Testis (tissue), 2 donors: ENCODE measurements at regions not wholly inside any gene's neighbourhood (a gene's known extent, or its start where the extent isn't known, plus 50 kb on each side); places are given as distances from the start of the nearest gene placed in this dataset.

Source experiments
- DNase-seq: peaks from one replicate; pipeline ENCODE4 v3.0.0-alpha.2; 2019
- H3K27ac ChIP-seq, 2 donors: fragments of 200-600 bp; sonication (generic); one replicate each; pipeline ENCODE4 v1.5.1; 2019
- H3K27me3 ChIP-seq: fragments of 200-600 bp; sonication (generic); one replicate; pipeline ENCODE4 v1.5.1; 2019
- H3K36me3 ChIP-seq: fragments of 200-600 bp; sonication (generic); one replicate; pipeline ENCODE4 v1.5.1; 2017; ENCODE audit warnings: low read depth; ENCODE audit errors: missing control alignments
- H3K4me1 ChIP-seq: fragments of 200-600 bp; sonication (generic); one replicate; pipeline ENCODE4 v1.5.1; 2019
- H3K4me3 ChIP-seq, 2 donors: fragments of 200-600 bp; sonication (generic); one replicate each; pipeline ENCODE4 v1.5.1; 2017 to 2019
- H3K9me3 ChIP-seq: fragments of 200-600 bp; sonication (generic); one replicate; pipeline ENCODE4 v1.5.1; 2017
- POLR2A ChIP-seq: fragments of 450-650 bp; IDR thresholded peaks from one replicate; pipeline ENCODE4 v1.6.1; 2017; ENCODE audit warnings: antibody characterized with exemption, mild to moderate bottlenecking, moderate library complexity
- WGBS, 2 donors: methylation state at CpG; one replicate each; pipeline ENCODE4 v1.1.5; 2018; 5-methylcytosine and 5-hydroxymethylcytosine counted together
- intact Hi-C: fragments of 100-400 bp; cut with DNase I; formaldehyde crosslinking; loops from one replicate; pipeline ENCODE4 v1.15.1; 2023; ENCODE audit warnings: low total_unique reads
- TF ChIP-seq, protein P1 (sequence below), 3 experiments: fragments of 450-650 bp in 2 of 3; fragments of 200-600 bp in 1 of 3; sonication (generic) in 1 of 3; IDR thresholded peaks; one replicate each; pipeline ENCODE4 v1.5.1; 2016 to 2019; ENCODE audit warnings: antibody characterized with exemption in 3 of 3, mild to moderate bottlenecking in 2 of 3, moderate library complexity in 1 of 3

DNA sequence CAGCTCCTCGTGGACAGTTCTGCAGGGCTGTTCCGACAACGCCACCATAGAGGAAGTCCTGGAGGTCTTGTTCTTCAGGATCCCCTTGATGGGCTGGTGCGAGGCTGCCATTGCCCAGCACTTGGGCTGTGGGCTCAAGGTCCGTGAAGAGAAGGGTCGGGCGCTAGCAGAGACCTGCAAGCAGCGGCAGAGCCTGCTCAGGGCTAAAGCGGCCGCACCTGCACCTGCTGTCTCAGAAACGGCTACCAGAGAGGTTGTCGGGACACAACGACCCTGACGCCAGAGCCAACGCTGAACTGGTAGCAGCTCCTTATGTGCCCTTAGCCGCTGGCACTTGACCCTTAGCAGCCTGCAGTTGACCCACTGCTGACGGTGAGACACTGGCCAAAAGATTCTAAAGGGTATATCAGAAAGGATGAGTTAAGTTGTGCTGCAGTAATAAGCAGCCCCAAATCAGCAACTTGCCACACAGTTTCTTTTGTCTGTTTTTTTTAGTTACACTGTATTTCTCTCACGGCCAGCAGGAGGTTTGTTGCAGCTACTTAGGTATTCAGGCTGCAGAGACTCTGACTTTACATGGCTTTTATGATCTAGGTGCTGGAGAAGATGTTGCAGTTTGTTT lies 55.5 kb upstream of the ST6GAL2 start:
- intact Hi-C loops: no loop called here
- Histone ChIP-seq H3K4me1 (no peaks in the 10 kb centered on the region), H3K27ac (no peak overlapping the region), H3K36me3 (no peaks in the 10 kb centered on the region), H3K9me3 (no peaks in the 10 kb centered on the region), H3K27me3 (no peaks in the 10 kb centered on the region), H3K4me3 (no peak overlapping the region)
- TF ChIP-seq, protein P1, sequence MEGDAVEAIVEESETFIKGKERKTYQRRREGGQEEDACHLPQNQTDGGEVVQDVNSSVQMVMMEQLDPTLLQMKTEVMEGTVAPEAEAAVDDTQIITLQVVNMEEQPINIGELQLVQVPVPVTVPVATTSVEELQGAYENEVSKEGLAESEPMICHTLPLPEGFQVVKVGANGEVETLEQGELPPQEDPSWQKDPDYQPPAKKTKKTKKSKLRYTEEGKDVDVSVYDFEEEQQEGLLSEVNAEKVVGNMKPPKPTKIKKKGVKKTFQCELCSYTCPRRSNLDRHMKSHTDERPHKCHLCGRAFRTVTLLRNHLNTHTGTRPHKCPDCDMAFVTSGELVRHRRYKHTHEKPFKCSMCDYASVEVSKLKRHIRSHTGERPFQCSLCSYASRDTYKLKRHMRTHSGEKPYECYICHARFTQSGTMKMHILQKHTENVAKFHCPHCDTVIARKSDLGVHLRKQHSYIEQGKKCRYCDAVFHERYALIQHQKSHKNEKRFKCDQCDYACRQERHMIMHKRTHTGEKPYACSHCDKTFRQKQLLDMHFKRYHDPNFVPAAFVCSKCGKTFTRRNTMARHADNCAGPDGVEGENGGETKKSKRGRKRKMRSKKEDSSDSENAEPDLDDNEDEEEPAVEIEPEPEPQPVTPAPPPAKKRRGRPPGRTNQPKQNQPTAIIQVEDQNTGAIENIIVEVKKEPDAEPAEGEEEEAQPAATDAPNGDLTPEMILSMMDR (IDR thresholded peaks at IDR 0.05): no peak
- no peak for TF ChIP-seq POLR2A
- WGBS, 2 donors: 69 to 81% methylated on average over 7 to 17 of the region's 18 CpGs
- DNase-seq: no peak

DNA sequence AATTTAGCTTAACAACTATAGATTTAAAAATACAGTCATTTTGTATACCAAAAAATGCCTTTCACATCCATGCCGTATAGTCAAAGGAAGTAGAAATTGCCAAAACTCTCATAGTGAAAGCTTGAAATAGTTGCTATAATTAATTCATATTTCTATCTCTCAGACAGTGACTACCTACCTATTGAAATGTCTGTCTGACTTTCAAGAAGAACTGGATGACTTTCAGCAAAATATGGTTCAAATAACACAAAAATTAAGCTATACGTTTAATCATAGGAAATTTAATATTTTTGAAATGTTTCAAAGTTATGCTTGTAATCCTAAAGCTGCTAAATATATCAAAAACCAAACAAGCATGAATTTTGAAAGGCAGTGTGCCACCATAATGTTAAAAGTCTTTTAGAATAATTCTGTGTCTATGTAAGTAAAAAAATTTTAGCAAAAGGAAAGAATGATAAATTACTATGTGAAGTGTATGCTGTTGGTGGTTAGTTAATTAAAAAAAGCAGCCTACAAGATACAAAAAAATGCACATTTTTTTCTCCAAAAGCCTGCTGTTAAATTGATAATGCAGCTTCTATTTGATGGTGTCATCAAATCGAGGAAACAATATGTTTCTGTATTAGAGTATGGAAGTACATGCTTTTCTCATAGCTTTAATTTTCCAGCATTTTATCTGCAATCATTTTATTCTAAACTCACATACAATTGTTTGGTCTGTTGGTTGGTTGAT lies 57.7 kb upstream of the ST6GAL2 start:
- H3K9me3 ChIP-seq: no peaks in the 10 kb centered on the region
- H3K27ac ChIP-seq: no peak overlapping the region
- H3K36me3 ChIP-seq: no peaks in the 10 kb centered on the region
- 58 to 79% methylated on average over 3 of the region's 3 CpGs for WGBS, 2 donors
- TF ChIP-seq POLR2A: no peak
- TF ChIP-seq, protein P1 (IDR thresholded peaks at IDR 0.05): no peak
- H3K4me1 ChIP-seq: no peaks in the 10 kb centered on the region
- no peak for DNase-seq
- H3K27me3 ChIP-seq: no peaks in the 10 kb centered on the region
- intact Hi-C loops: no loop called here
- H3K4me3 ChIP-seq: no peak overlapping the region

DNA sequence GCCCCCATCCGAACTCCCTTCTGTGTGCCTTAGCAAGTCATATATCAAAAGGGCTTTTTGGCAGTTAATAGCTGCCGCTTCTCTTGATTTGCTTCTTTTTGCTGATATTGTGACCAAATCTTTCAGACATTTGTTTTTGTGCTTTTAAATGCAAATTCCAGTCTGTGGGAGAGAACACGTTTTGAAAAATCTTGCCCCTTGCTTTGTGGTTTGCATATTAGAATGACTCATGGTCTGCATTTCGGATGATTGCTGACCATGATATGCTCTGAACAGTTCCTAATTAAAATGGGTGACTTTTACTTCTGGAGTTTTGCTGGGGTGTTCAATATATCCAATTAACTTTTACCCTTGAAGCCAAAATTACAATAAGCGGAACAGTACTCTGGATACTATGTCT lies 58.2 kb upstream of the ST6GAL2 start:
- DNase-seq: no peak
- H3K9me3 ChIP-seq: no peaks in the 10 kb centered on the region
- TF ChIP-seq, protein P1 (IDR thresholded peaks at IDR 0.05): no peak
- TF ChIP-seq POLR2A: no peak
- 83 to 86% methylated on average over 5 of the region's 5 CpGs for WGBS, 2 donors
- H3K27me3 ChIP-seq: no peaks in the 10 kb centered on the region
- no peaks in the 10 kb centered on the region for H3K4me1 ChIP-seq
- H3K4me3 ChIP-seq: no peak overlapping the region
- H3K36me3 ChIP-seq: no peaks in the 10 kb centered on the region
- intact Hi-C loops: no loop called here
- no peak overlapping the region for H3K27ac ChIP-seq

DNA sequence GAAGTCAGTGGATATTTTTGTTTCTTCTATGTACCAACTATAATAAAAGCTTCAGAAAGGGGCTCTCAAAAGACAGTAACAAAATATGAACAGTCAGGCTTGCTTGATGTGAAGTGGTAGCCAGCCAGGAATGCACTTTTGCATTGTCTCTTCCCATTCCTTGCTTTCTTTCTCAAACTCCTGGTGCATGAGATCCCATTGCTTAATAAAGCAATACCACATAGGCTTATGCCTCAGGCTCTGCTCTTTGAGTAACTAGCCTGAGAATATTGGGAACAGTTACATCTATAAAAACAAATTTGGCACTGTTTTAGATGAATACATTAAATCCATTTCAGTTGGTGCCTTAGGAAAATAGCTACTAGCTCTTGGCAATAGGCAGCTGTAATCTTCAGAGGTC lies 62.6 kb upstream of the ST6GAL2 start:
- Histone ChIP-seq H3K9me3 (no peaks in the 10 kb centered on the region), H3K27ac (no peak overlapping the region), H3K4me3 (no peak overlapping the region), H3K27me3 (no peaks in the 10 kb centered on the region), H3K4me1 (no peaks in the 10 kb centered on the region), H3K36me3 (no peaks in the 10 kb centered on the region)
- no peak for DNase-seq
- TF ChIP-seq POLR2A: no peak
- TF ChIP-seq, protein P1 (IDR thresholded peaks at IDR 0.05): no peak
- intact Hi-C loops: no loop called here

DNA sequence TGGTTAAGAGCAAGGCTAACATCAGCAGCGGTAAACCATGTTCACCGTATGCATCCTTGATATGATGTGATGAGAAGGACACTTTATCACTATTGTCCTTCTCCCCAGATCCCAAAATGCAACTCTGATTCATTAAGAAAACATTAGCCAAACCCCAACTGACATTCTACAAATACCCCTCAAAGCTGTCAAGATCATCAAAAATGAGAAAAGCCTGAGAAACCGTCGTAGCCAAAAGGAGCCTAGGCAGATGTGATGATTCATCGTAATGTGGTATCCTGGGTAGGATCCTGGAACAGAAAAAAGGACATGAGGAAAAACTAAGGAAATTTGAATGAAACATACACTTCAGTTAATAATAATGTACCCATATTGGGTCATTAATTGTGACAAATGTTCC lies 67.3 kb upstream of the ST6GAL2 start:
- Histone ChIP-seq H3K4me1 (no peaks in the 10 kb centered on the region), H3K36me3 (no peaks in the 10 kb centered on the region), H3K9me3 (no peaks in the 10 kb centered on the region), H3K4me3 (no peak overlapping the region), H3K27me3 (no peaks in the 10 kb centered on the region), H3K27ac (no peak overlapping the region)
- TF ChIP-seq POLR2A: no peak
- TF ChIP-seq, protein P1 (IDR thresholded peaks at IDR 0.05): no peak
- DNase-seq: no peak
- intact Hi-C loops: no loop called here
- WGBS, 2 donors: 96 to 98% methylated on average over 5 of the region's 5 CpGs
